GDM1 (cell line): ENCODE measurements at regions not wholly inside any gene's neighbourhood (a gene's known extent, or its start where the extent isn't known, plus 50 kb on each side); places are given as distances from the start of the nearest gene placed in this dataset.
"Not testable (repeated sequence)": the region's sequence is repeated elsewhere in the genome, so short reads cannot be mapped to it uniquely, and the experiment has no call there.

Experiments
- DNase-seq: peaks from one replicate; lab custom pipeline; 2025; lab: John Stamatoyannopoulos, UW

DNA sequence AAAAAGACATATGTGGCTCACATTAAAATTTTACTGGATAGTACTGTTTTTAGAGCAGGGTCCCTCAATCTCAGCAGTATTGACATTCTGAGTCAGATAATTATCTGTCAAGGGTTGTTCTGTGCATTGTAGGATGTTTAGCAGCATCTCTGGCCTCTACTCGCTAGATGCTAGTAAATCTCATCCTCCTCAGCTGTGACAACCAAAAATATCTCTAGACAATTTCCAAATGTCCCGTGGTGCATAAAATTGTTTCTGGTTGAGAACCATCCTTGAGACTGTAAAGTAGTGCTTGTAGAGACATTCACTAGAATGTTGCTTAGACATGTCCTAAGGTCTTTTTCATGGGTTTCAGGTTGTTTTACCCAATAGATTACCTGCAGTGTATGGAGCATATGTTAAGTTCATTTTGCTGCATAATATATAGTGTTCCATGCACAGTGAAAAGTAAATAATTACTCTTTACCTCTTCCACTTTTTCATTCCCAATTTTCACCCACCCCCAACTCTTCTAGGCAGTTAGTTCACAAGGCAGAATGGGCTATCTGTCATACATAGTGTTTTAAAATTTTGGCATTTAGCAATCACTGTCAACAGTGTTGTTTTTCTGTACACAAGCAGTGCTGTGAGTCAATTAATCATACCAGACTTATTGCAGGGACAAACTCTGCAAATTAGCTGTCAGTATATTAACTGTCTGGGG is 200.2 kb upstream of the SLC38A2 start:
- DNase-seq = no peak

GRCh38 chr12:46571608-46572007 is 199.0 kb upstream of the SLC38A2 start:
- no peak for DNase-seq

DNA sequence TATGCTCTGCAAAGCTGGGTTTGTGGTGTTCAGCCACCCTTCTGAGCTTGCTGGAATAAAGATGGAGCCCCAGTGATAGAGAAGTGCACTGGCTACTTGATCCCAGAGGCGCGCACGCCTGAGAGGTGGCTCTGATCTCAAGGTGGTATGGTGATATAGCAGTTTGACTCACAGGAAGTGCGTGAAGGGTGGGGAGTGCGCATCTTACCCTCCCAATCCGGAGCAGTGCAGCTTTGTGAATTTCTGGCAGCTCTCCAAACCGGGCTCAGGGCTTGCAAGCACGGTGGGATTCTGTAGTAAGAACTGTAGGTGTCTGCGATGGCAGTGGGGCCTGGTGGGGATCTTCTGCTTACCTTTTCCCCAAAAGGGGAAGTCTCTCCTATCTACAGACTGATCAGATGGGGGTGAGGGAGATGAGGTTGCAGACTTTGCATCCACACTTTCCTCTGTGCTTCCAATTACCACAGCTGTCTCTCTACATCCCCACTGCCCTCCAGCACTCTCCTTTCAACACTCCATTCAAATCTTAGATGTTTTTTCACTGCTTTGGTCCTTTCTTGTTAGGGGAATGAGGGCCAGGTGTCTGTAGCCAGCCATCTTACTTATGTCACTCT is 197.4 kb upstream of the SLC38A2 start:
- DNase-seq = no peak

GRCh38 chr12:46567667-46568066 is 195.1 kb upstream of the SLC38A2 start:
- DNase-seq = no peak

DNA sequence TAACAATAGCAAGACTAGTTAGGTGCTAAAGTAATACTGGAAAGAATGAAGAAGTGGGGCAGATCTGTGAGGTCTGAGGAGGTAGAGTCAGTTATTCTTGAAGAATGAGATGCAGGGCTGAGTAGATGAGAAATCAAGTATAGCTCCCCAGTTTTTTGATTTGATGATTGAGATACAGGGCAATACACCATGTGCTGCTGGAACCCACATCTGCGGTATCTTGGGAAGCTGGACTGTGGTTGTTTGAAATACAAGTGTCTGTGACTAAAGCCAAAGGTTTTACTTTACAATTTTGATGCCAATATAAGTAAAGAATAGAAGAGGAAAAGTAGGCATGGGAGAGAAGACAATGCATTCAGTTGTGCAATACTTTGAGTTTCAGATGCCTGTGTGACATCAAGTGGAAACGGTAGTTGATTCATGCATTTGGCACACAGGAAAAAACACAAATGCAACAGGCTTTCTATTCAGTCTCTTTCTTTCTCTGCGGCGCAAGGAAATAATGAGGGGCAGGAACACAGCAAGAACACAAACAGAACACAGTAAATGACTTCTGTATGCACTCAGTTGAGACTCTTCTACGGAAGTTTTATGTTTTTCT is 190.2 kb upstream of the SLC38A2 start:
- DNase-seq = no peak

- not testable (repeated sequence) for DNase-seq
Measured at GRCh38 chr12:46561769-46562624, 189.4 kb upstream of the SLC38A2 start.

- DNase-seq = no peak
Measured at GRCh38 chr12:46560874-46561273, 188.3 kb upstream of the SLC38A2 start.

GRCh38 chr12:46560089-46560488 is 187.5 kb upstream of the SLC38A2 start:
- no peak for DNase-seq

GRCh38 chr12:46559311-46559710 is 186.7 kb upstream of the SLC38A2 start:
- DNase-seq = no peak

GRCh38 chr12:46558677-46559076 is 186.1 kb upstream of the SLC38A2 start:
- DNase-seq = no peak

DNA sequence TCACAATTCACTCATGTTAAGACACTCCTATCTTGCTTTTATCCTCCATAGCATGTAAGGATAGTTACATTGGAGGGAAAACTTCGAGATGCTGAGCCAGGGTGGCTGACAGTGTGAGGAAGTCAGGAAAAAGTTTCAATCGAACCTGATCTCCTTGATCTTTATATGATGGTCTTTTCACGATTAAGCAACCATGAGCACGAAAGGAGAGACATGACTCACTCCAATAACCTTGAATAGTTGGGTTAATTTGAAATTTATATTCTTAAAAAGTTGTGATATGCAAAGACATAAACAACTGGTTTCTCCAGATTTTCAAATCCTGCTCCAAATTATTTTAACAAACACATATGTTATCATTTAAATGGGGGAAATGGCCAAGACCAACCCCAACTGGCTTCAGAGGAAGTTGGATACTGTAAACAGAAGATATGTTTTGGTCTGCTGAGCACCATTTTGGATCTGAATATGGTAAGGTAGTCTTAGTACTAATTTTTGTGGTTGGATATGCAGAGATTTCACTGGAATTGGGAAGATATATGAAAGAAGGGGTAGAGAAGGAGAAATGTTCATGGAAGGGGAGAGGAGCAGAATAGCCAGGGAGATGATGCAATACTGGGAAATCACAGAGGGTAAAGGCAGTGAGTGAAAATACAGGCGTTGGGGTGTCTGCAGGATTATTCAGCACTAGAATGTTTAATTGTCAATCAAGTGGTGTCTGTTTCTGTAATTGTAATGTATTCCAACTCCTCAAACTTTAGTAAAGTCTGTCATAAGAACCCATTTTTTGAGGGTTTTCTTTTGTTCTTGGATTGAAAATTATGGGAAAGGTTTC is 185.2 kb upstream of the SLC38A2 start:
- DNase-seq = no peak

DNA sequence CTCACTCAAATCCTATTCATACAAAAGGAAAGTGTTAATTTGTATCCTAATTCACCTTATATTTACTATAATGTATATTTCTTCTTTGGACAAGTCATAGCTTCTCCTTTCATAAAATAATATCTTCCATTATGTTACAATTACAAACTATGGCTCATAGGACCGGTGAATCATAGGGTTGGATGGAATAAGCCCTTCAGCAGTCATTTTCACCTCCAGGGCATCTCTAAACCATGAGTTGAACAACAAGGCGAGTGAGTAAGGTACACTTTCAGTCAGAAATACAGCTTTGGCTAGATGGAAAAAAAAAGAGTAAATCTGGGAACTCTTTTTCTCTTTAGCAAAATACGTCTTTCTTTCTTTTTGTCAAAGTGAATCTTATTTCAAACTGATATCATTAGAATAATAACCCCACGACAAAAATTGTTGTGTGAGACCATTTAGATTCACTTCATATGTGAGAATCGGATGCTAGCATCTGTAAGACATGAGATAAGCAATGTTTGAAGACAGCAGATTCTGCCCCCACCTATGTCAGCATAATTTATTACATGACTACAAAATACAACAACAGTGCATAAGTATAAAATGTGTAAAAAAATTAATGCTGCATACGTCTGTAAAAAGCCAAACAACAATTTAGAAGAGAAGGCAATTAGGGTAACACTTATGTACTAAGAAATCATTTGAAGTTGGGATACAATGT is 184.4 kb upstream of the SLC38A2 start:
- DNase-seq = no peak

DNA sequence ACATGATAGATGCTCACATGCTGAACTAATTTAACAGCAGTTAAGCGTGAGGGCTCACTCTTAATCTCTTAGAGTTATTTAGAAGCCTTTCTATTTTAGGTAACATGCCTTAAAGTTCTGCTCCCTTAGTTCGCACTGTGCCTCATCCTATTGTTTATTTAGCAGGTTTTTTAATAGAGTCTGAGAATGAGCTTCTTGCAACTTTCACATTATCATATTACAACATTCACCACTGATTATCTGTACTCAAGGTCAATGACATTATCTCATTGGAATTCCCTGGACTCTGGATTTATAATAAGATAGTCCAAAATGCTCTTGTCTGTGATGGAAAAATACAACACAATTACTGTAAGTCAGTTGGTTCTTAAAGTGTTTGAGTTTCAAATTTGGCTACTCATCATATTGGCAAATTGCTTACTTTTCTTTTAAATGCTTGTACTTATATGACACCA is 183.6 kb upstream of the SLC38A2 start:
- no peak for DNase-seq

DNA sequence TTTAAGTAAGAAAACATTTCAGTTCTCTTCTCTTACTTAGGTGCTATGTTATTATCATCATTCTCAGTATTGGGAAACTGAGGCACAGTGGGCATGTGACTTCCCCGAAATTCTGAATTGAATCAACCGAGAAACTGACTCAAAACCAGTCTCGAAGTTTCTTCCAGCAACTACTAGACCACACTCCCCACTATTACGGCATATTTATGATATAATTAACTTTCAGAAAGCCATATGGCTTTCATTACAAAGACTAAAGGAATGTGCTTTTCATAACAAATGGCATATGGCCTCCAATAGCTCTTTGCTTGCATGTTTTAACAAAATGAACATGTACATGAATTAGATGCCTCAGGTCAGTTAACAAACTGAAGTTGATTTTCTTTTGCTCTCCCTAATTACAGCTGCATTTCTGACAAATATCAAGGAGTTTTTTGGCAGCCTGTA is 182.9 kb upstream of the SLC38A2 start:
- DNase-seq = no peak

DNA sequence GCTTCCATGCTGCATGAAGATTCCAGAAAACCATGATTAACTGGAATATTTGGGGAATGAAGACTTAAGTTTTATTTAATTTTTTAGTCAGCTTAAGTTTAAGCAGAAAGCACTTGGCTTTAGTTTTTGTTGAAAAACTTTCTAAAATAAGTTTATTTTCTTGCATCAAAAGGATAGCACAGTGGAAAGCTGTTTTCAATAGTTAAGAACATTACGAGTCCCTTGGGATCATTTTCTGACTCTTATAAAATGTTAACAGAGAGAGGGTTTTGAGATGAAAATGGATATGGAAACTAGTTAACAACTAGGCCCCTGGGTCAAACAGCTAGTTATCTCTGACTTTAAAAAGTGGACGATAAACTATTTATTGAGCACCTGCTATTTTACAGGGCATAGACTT is 181.9 kb upstream of the SLC38A2 start:
- DNase-seq = no peak

DNA sequence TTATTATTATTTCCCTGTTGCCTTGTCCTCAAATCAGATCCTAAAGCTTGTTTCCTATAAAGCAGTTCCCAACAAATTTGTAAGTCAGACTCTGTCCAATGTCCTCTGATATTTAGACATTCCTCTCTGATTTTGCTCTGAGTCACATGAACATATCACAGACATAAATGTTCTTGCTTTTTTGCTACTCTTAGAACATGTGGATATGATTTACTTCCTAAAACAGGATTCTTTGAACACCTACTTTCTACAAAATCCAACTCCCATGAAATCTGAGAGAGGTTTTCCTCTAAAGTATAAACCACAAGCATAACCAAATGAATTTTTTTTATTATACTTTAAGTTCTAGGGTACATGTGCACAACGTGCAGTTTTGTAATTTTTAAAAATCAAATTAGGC is 181.3 kb upstream of the SLC38A2 start:
- DNase-seq = no peak

GRCh38 chr12:46553266-46553665 is 180.7 kb upstream of the SLC38A2 start:
- no peak for DNase-seq

- DNase-seq = no peak
Measured at GRCh38 chr12:46550266-46550879, 177.8 kb upstream of the SLC38A2 start.

- DNase-seq = no peak
Measured at GRCh38 chr12:46549527-46550265, 177.1 kb upstream of the SLC38A2 start.

GRCh38 chr12:46548605-46549071 is 176.1 kb upstream of the SLC38A2 start:
- no peak for DNase-seq
